ENCODE measurements at regions not wholly inside any gene's neighbourhood (a gene's known extent, or its start where the extent isn't known, plus 50 kb on each side); places are given as distances from the start of the nearest gene placed in this dataset.
"Not testable (repeated sequence)": the region's sequence is repeated elsewhere in the genome, so short reads cannot be mapped to it uniquely, and the experiment has no call there.

DNA sequence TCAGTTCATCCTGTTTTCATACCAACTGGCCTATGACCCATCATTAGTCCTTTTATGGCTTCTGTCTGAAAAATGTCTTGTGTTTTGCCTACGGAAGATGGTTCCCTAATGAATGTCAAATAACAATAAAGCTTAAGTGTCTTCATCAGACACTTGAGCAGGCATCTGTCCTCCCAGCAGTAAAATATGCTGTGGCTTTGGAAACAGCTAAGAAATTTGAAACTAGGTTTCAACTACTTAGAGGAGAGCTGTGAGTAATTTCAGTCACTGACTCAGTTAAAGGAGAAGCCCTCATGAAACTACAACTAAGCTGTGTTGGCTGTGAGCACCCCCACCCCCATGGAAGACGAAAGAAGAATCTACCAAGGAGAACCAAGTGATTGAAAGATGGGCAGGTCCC is 409.4 kb upstream of the PPP2R3A start:
- DNase-seq (ENCODE audit: low read depth, low spot score), result no peak

DNA sequence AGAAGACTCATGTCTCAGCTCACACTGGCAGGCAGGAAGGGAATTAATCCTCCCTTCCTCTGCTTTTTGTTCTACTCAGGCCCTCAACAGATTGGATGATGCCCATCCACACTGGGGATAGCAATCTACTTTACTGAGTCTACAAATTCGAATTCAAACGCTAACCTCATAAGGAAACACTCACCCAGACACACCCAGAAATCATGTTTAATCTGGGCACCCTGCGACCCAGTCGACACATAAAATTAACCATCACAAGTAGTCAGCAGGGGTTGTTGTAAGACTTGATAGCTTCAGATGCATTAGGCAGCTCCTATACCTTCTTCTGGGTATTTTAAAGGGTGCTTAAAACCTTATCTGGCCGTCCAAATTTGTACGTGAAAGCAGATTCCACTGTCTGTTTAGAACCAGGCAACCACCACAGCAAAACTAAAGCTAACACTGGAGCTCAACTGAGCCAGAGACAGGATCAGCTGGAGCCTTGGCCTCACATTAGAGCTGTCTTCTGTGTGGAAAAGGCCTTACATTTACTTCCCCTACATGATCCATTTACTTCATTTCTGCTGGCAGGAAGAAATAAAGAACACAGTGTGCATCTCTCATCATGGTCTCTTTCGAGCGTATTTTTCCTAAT is 407.3 kb upstream of the PPP2R3A start:
- no peak for DNase-seq (ENCODE audit: low read depth, low spot score)

DNA sequence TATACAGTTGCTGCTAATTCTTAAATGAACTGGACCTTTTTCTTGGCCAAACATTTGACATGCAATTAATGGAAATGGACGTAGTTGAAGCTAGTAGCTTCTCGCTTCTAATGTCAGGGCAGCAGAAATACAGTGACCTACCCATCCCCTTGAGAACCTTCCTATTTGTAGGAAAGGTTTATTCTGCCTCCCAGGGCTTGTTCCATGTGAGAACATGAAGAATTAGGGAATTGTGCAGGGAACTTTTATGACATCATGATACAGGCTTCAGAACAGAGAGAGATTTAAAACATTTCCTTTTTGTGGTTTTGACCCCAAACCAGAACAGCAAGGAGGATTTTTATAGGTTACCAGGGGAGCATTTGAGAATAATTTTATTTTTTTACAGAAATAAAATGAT is 406.6 kb upstream of the PPP2R3A start:
- DNase-seq (ENCODE audit: low read depth, low spot score), result no peak

DNA sequence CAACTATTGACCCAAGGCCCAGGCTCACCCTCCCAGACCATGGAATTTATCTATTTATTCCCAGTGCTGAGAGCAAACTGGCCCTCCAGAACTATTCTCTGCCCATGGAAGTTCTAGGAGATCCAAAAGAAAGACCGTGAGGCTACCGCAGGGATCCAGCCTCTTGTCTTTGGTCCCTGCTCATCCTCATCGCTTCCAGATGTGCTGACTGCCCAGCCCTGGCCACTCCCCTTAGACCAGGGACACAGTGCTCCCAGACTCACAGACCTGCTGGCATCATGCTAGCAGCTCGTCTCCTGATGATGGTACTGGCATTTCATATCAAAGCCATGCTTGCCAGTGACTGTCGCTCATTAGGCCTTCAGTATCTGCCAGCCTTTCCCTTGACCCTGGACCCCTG is 405.7 kb upstream of the PPP2R3A start:
- DNase-seq (ENCODE audit: low read depth, low spot score), result no peak

DNA sequence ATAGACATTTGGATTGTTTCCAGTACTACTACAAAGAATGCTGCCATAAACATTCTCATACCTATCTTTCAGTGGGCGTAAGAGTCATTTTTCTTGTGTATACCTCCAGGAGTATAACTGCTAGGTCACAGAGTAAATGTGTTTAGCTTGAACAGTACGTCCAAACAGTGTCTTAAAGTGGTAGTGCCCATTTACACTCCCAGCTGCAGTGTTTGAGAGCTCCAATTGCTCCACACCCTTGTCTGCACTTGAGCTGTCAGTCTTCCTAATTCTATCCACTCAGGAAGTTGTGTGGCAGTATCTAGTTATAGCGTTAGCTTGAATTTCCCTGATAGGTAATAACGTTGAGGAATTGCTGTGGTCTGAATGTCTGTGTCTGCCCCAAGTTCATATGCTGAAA is 404.7 kb upstream of the PPP2R3A start:
- DNase-seq (ENCODE audit: low read depth, low spot score), result no peak

DNA sequence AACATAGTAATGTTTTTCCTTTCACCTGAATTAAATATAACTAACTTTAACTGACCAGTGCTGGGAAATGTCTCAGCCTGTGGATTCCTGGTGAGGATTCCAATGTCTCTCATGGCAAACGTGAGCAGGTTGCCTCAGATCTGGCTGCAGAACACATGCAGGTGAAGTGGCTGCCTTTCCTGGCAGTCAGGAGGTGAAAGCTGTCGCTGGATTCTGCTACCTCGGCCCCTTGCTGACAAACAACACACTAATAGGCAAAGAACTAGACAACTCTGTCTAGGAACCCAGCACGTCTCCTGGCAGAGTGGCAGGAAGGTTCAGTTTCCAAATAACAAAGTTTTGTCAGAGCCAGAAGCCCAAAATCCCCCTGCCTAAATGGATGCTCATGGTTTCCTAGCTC is 400.8 kb upstream of the PPP2R3A start:
- no peak for DNase-seq (ENCODE audit: low read depth, low spot score)

DNA sequence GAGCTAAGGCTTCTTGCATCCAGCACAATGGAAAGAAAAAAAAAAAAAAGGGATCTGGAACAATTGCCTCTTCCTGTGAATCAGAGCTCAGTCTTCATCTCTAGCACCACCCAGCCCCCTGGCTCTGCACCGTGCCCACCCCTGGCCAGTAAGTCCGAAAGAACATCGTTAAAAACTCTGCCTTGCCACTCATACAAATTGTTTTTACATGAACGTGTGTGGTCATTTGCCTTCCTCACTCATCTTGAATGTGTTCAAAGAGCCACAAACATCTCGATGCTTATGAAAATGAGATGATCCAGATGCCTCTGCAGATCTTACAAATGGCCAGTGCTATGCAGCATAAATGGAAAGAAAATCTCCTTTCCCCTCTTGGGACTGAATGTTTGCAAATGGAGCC is 400.0 kb upstream of the PPP2R3A start:
- no peak for DNase-seq (ENCODE audit: low read depth, low spot score)

DNA sequence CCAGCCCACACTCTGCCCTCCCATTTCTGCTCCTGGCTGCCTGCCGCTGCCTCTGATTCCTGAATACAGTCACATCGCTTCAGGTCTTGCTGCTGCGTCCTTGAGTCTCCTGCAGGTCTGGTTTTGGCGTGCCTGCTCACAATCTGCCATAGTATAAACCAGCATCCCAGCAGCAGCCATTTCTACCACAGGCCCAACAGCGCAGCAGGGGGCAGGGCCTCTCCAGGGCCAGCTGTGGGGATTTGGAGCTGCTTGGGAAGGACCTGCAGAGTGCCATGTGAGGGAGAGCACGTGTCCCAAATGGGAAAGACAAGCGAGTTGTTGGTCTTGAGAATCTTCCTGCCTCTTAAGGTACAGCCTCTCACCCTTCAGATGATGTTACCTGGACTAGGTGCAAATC is 398.3 kb upstream of the PPP2R3A start:
- no peak for DNase-seq (ENCODE audit: low read depth, low spot score)

DNA sequence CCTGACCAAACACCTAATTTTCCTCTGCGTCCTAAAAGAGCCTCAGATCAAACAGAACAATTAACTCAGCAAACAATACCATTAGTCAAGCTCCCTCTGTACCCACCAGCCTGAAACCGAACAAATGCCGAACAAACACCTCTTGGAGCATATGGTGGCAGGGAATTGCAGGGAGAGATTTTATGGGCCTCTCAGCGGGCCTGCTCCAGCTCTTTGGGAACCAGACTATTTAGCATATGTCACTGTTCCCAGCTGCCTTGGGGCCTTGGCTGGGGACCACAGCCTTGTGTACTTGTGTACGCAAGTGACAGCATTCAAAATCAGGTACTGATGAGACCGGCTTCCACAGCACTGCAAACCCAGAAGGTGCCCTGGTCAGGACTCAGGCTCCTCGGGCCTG is 388.8 kb upstream of the PPP2R3A start:
- DNase-seq (ENCODE audit: low read depth, low spot score), result no peak

DNA sequence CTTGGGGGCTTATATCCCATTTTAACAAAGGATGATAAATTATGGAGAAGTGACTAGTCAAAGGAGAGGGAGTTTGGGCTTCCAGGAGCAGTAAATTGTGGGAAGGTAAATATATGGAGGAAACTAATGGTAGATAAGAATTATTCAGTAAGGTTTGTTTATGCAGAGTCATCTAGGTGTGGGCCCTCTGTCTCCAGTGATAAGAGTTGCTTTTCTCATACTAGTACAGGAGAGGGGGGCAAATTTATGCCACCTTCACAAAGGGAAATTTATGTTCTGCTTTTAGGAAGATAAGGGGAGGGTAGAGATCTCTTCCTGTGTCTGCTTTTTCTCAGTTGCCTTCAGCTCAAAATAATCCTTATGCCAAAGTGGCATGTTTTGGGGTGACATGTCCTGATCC is 383.7 kb upstream of the PPP2R3A start:
- no peak for DNase-seq (ENCODE audit: low read depth, low spot score)

DNA sequence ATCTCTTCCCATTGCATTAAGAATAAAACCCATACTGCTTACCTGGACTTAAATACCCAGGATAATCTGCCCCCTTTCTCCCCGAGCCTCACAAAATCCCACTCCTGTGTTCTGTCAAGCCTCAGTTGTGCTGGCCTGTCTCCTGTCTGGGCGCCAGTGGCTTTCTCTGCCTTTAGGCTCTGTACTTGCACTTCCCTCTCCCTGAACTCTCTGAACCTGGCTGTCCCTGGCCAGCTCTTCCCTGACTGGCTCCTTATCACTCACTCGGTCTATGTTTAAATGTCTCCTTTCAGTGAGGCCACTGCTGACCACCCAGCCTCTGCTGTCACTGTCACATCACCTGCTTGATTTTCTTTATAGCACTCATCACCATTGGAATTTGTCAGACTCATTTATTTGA is 382.7 kb upstream of the PPP2R3A start:
- DNase-seq (ENCODE audit: low read depth, low spot score), result no peak

DNA sequence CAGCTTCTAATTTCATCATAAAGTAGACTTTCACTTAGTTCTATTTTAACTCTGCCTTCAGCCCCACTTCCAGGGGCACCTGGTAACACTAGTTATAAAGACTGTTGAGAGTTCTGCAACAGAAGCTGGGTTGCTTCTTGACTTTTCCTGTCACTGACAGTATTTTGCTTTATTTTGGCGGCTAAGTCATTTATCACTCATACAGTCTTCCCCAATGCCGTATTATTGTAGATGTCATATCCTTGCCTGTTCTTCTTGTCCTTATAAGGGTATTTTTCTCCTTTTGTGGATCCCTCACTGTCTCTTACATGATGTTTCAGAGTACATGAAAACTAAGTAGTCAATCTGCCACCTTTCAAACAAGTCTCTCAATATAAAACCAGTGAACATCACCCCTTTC is 369.0 kb upstream of the PPP2R3A start:
- no peak for DNase-seq (ENCODE audit: low read depth, low spot score)

DNA sequence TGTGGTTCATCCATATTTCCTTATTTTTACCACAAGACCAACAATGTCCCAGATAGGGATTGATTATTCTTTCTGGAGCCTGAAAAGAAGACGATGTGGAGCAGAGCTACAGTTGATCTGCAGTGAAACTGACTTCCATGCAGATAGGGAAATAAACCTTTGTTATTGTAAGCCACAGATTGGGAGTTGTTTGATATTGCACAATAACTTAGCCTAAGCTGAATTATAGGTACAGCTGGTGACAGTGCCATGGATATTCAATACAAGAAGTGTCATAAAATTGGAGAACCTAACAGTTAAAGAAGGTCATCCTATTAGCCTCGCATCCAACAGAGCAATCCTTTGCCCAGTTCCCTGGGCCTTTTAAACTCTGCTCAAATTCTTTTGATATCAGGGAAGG is 367.7 kb upstream of the PPP2R3A start:
- no peak for DNase-seq (ENCODE audit: low read depth, low spot score)

DNA sequence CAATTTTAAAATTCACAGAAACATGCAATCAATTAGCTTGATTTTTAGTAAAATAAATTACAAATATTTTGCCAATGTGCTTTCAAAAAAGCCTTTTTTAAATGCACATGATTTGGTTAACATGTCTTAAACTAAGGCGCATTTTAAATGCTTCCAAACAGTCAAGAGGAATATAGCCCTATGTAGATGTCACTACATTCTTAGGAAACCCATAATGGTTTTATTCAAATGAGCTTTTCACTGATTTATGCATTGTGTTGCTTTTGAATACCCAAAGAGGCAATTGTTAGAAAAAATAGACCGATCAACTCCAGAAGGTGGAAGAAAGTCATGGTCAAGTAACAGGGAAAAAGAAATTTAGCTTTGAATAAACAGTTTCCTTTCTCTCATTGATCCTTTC is 366.9 kb upstream of the PPP2R3A start:
- DNase-seq (ENCODE audit: low read depth, low spot score), result no peak

DNA sequence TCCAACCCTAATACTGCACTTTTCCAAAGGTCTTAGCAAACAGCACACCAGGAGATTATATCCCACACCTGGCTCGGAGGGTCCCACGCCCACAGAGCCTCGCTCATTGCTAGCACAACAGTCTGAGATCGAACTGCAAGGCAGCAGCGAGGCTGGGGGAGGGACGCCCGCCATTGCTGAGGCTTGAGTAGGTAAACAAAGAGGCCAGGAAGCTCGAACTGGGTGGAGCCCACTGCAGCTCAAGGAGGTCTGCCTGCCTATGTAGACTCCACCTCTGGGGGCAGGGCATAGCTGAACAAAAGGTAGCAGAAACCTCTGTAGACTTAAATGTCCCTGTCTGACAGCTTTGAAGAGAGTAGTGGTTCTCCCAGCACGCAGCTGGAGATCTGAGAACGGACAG is 361.0 kb upstream of the PPP2R3A start:
- not testable (repeated sequence) for DNase-seq (ENCODE audit: low read depth, low spot score)

DNA sequence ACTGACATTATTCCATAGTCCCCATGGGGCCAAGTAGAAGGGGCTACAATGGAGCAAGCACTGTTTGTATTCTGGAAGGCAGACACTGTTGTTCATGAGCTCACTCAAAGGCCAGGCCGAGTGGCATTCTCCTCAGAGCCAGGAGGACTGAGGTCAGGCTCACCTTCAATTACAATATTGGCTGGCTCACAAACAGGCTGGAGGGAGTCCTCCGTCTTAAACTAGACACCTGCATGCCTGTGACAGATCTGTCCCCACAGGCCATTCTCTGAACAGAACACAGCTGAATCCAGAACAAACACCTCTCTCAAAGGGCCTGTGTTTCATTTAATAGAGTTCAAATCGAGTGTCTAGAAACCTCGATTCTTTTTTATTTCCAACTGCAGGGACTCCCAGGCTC is 347.4 kb upstream of the PPP2R3A start:
- DNase-seq (ENCODE audit: low read depth, low spot score), result no peak

DNA sequence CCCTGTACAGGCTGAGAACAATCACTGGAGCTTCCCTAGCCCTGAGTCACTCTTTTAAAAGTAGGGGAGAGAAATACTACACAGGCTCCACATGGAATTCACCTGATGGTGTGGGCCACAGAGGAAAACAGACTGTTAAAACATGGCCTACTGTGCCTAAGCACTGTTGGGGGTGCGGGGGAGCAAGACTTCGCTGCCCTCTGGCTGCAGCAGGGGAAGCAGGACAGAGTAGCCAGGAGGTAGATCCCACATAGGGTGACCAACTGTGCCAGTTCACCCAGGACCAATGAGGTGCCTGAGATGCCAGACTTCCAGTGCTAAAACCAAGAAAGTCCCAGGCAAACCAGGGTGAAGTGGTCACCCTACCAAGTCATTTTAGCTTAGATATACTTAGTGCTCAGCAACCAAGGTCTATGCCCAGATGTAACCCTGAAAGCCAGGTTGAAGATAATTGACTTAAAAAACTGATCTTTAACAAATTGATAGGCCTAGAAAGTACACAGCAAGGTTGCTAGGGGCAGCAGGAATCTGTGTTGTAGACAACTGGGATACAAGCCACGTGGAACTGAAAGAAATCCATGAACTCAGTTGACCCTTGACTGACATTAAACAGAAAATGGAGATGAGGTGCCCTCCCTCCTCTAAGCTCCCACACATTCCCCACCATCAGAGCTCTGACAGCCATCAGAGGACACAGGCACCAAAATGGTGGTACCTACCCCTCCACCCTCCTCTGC is 344.2 kb upstream of the PPP2R3A start:
- no peak for DNase-seq (ENCODE audit: low read depth, low spot score)

DNA sequence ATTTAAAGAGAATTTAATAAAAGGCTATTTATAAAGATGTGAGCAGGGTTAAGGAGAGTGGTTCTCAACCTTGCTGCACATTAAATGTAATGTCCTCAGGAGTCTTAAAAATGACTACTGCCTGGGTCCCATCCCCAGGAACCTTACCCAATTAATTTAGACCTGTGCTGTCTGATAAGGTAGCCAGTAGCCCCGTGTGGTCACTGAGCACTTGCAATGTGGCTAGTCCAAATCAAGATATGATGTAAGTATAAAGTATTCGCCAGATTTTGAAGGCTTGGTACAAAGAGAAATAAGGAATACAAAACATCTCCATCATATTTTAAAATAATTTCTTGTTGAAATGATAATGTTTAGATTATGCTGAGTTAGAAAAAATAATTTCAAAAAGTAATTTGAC is 343.3 kb upstream of the PPP2R3A start:
- no peak for DNase-seq (ENCODE audit: low read depth, low spot score)

DNA sequence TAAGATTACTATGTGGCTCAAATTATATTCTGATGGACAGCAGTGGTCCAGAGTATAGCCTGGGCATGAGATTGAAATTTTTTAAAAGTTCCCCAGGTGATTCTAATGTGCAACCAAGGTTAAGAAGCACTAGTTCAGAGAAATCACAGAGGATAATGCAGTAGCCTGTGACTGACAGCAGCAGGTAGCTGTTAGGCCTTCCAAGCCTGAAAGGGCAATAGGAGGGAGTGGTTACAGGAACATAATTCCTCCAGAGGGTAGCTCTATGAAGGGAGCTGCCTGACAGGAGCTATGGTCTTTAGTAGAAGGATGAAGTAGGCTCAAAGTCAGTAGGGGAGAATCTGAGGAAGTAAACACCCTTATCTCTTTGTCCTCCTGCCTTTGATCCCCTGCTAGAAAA is 342.9 kb upstream of the PPP2R3A start:
- DNase-seq (ENCODE audit: low read depth, low spot score), result no peak

DNA sequence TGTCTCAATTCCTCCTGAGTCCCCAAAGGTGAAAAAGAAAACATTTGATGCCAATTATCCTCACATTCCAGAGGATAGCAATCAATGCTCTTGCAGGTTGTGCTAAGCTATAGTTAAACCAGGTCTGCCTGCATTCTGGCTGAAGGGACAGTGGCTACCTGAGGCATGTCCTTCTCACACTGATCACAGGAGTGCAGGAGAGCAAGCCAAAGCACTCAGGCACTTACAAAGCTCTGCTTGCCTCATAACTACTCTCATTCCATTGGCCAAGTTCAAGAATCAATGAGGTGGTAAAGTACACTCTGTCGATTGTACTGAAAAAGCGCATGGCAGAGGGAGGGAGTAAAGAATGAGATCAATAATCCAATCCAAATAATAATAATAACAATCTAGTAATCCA is 342.0 kb upstream of the PPP2R3A start:
- DNase-seq (ENCODE audit: low read depth, low spot score), result no peak

DNA sequence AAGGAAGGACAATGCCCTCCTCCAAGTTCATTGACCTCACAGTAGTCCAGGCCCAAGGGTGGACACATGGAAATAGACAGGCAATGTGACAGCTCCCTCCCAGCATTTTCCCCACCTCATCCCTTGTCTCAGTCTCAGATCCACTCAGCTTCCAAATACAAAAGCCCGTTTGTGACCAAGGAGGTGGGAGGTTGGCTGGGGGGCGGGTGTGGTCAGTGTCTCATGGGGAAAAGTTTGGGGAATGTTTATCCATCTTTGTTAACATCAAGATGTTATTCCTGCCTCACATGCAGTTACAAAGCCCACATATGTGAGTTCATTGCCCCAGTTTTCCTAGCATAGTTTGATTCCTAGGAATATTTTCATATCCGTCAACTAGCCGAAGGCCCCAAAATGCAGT is 338.5 kb upstream of the PPP2R3A start:
- DNase-seq (ENCODE audit: low read depth, low spot score), result no peak

DNA sequence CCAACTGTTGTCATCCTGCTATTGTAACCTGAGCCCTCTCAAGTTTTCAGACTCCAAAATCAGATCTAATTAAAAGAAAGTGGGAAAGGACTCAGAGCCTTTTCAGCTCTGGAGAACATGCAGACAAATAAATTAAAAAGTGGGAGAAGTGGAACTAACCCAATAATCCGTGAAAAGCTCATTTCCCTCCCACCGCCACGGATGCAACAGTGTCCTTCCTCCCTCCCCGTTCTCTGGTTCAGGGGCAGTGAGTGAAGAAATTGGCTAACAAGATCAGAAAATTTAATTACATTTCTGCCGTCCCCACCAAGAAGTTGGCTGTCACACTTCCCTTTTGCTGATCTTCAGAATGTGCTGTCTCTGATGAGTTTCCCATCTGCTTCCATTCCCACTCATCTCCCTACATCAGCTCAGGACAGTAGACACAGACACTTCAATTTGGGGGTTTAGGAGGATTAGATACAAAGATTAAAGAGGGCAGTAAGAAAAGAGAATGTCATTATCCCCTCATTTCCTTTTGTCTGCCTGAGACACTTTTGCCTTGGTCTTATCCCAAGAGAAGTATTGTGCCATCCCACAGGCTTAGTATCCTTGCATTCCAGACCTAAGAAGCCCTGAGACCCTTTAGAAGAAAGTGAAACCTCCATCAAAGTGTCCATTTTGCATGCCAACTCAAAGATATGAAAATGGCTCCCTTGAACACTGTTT is 335.7 kb upstream of the PPP2R3A start:
- no peak for DNase-seq (ENCODE audit: low read depth, low spot score)

DNA sequence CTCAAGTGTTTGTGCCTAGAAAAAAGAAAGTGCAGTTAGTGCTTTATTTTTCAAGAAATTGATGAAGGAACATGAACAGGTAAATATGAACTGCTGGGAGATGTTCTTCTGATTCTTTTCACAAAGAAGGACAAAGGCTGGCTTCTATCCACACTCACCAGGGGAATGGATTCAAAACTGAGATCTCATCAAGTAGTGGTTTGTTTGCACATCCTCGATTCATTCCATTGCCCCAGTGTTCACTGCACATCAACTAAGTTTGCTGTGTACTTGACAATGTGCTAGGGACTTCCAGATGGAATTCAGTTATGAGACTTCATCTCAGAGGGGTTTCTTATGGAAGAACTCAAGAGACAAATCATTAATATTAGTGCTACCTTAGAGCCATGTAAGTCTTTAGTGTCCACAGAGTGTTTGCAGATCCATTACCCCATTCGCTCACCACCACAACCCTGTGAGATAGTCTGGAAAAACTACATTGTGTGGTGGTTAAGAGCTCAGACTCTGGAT is 332.9 kb upstream of the PPP2R3A start:
- no peak for DNase-seq (ENCODE audit: low read depth, low spot score)
